Amniotic stem cell (primary cell): ENCODE measurements at regions not wholly inside any gene's neighbourhood (a gene's known extent, or its start where the extent isn't known, plus 50 kb on each side); places are given as distances from the start of the nearest gene placed in this dataset.
"Not testable (repeated sequence)": the region's sequence is repeated elsewhere in the genome, so short reads cannot be mapped to it uniquely, and the experiment has no call there.

Source experiments
- DNase-seq: peaks from one replicate; lab custom pipeline; 2025; lab: John Stamatoyannopoulos, UW

DNA sequence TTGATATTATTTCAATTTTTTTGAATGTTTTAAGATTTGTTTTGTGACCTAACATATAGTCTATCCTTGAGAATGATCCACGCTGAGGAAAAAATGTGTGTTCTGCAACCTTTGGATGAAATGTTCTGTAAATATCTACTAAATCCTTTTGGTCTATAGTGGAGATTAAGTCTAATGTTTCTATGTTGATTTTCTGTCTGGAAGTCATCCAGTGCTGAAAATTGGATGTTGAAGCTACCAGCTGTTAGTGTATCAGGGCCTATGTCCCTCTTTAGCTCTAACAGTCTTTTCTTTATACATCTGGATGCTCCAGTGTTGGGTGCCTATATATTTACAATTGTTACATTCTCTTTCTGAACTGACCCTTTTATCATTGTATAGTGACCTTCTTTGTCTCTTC, 422.3 kb downstream of the TMEM232 start:
- peak; percentile 2 for DNase-seq

DNA sequence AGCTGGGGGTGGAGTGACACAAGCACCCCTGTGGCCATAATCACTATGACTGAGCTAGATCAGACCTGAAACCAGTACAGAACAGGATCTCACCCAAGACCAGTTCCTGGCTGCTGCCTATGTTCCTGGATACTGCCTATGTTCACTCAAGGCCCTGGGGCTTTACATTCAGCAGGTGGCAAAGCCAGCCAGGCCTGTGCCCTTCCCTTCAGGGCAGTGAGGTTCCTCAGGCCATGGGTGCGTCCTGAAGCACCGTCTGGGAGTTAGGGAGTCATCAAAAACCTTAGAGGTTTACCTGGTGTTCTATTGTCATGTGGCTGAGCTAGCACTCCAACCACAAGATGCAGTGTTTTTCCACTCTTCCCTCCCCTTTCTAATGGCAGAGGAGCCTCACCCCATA, 419.8 kb downstream of the TMEM232 start:
- DNase-seq: no peak

- DNase-seq: no peak
Measured at GRCh38 chr5:110309222-110309621, 417.2 kb downstream of the TMEM232 start.

GRCh38 chr5:110316566-110316965, 409.9 kb downstream of the TMEM232 start:
- not testable (repeated sequence) for DNase-seq

DNA sequence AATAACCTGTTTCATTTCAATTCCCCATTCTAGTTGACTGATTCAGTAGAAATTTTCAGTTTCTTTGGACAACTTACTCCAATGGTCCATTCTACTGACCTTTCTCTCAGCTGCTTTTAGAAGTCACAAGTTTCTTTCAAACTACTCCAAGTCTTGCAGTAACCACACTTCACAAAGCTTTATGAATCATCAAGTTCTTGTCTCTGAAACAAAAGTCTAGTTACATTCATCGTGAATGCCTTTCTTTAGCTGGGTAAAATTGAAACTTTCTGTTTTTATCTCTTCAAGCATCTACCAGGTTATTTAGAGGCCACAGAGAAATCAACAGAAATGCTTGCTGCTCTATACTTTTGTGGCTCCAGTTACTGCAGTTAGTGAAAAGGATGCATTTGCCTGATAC, 405.4 kb downstream of the TMEM232 start:
- peak; percentile 9 for DNase-seq

GRCh38 chr5:110323357-110323756, 403.1 kb downstream of the TMEM232 start:
- no peak for DNase-seq

DNA sequence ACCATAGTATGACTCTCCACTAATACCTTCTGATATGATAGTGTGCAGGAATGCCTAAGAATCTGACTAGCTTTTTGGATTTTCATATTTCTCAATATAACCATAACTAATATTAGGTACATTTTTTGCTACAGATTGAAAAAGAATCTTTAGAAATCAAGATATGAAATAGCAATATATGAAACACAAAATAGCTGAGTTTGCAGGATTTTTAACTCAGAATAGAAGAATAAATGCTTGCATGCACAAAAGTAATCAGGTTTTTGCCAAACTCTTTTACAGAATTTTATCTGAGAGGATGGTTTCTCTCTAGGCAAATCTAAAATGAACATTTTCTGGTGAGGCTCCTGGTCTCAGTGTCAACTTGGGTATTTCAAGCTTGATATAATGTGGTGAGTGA, 402.6 kb downstream of the TMEM232 start:
- DNase-seq: no peak

DNA sequence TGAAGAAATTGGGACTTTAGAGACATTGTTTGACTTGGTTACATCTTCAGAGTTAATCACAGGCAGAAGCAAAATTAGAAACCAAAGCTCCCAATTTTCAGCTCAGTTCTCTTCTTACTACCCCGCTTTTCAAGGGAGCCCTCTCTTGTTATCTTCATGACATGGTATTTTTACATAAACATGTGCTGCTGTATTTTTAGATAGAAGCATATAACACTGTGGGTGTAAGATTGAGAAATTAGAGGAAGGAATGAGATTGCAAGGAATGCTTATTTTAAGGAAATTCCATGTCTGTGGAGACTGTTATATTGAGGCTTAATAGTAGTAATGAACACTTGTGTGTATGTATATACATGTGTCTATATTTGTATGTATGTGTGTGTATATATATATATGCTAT, 401.6 kb downstream of the TMEM232 start:
- DNase-seq: no peak

DNA sequence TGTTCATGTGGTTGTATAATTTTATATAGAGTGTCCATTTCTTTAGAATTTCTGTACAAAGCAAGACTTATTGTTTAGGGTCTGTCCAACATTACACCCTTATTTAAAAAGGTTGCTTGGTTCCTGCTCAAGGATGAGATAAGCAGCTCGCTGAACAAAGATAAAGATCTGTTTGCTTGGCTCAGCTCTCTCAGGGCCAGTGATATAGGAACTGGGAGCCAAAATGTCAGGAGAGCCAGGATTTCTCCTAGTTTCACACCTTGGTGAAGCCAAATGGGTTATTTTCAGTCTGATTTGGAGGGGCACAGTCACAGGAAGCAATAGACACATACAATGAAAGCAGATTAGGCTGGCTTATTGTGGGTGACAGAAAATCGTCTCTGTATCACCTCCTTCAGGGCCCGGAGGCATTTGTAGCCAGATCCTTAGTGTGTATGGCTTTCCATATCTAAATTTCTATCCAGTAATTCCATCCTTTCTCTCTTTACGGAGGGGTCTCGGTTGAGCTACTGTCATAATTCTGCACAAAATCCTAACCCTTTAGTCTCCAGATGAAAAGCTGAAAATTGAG, 396.4 kb downstream of the TMEM232 start:
- no peak for DNase-seq

- no peak for DNase-seq
Measured at GRCh38 chr5:110333384-110333783, 393.1 kb downstream of the TMEM232 start.

DNA sequence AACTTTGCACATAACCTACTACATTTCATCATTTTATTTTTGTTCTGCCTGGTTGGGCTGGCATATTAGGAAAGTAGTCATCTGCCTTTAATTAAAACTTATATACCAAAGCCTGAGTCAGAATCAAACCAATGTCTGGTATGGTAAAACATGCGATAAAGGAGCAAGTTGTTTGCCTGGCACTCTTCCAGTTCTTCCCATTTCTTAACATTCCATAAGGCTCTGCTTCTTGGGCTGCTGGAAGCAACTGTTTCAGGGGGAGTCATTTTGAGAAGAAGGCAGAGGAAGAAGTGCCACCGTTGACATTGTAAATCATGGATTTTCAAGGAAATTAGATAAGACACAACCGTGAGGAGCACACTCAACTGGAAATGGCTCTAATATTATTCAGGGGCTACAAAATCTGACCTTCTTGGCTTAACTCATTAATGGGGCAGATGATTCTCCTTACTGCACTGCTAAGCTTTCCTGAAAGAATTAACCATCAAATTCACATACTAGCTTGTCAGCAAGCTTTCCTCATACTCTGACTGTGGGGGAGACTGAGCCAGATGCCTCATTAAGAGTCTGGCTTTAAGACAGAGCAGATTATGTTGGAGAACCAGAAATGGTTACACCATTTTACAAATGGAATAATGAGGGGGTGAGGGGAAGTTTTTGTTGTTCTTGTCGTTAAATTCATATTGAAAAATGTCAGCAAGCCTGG, 391.0 kb downstream of the TMEM232 start:
- DNase-seq: peak; percentile 83

DNA sequence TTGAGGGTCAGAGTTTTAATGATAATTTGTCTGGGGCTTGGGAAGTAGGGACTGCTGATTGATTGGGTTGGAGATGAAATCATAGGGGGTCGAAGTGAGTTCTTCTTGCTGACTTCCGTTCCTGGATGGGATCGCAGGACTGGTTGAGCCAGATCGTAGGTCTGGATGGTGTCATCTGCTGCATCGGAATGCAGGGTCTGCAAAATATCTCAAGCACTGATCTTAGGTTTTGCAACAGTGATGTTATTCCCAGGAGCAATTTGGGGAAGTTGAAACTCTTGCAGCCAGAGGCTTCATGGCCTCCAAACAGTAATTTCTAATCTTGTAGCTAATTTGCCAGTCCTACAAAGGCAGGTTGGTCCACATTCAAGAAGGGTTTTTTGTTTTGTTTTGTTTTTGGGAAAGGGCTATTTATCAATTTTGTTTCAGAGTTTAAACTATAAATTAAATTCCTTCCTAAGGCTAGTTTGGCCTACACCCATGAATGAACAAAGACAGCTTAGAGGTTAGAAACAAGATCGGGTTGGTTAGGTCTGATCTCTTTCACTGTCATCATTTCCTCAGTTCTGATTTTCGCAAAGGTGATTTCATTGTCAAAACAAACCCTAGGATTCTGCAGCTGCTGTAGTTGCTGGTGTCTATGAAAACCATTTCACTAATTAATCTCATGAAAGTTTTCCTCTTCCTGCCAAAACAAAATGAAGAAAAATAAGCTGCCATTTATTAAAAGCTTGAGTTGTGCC, 388.0 kb downstream of the TMEM232 start:
- DNase-seq: no peak

- no peak for DNase-seq
Measured at GRCh38 chr5:110339399-110339798, 387.1 kb downstream of the TMEM232 start.

- DNase-seq: no peak
Measured at GRCh38 chr5:110341836-110342235, 384.6 kb downstream of the TMEM232 start.

DNA sequence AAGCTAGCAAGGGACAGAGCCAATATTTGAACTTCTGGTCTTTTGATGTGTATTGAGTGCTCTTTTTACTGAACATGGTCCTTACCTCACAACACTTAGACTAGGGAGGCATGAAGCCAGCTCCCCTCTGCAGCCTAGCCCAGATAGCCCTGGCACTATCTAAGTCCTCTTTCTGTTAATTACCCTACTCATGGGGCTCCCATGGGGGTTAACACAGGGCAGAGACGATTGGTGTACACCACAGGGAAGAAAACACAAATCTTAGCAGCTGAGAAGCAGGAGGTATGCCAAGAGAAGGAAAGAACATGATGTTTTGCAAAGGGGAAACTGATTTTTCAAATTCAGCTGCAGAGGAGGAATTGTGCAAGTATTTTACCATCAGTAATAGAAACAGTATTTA, 383.8 kb downstream of the TMEM232 start:
- DNase-seq: no peak

DNA sequence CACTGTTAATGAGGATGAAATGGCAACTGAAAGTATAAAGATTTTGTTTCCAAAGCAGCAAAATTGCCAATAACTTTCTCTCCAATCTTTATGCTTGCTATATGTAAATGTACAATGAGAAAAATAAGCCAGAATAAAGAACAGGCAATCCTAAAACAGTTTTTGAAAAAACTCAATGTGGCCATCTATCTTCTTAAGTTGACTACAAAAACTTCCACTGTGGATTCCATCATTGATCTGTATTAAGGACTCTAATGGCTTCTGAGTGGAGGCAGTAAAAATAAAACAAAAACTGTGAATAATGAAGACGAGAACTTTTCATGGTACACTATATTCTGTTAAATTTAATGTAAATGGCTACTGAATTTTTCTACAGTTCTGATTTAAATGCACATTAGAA, 382.9 kb downstream of the TMEM232 start:
- no peak for DNase-seq

DNA sequence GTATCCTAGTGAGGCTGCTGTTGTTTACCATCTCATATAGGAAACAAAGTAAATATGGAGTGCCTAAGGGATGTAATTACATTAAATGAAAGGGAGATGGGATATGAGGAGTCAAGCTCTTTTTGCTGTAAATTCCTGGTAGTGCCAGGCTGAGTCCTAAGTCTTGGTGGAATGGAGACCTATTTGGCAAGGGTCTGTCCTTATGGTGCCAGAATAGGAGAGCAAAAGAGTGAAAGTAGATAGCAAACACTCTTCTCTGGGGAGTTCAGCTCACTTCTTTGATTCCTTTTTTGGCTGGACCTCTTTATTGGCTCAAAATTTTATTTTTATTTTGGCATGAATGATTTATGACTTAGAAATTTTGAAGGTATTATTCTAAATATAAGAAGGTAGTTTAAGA, 380.8 kb downstream of the TMEM232 start:
- DNase-seq: no peak

- no peak for DNase-seq
Measured at GRCh38 chr5:110346893-110347358, 379.5 kb downstream of the TMEM232 start.

- no peak for DNase-seq
Measured at GRCh38 chr5:110347781-110348180, 378.7 kb downstream of the TMEM232 start.

DNA sequence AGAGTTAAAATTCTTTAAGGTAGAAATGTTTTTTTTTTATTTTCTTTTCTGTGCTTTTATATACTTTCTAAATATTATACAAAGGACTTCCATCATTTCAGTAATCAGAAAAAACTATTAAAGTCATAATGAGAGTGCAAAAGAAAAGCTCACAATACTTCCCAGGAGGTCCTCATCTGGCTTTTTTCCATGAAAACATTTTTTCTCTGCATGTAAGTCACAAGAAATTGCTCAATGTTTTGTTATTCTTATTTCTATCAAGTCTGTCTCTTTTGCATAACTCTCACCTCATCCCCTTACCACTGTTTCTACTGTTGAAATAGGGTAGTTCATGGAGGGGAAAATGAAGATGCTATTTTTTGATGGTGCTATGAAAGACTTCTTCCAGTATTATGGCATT, 375.0 kb downstream of the TMEM232 start:
- no peak for DNase-seq

GRCh38 chr5:110354311-110354710, 372.2 kb downstream of the TMEM232 start:
- DNase-seq: no peak

GRCh38 chr5:110354915-110355644, 371.4 kb downstream of the TMEM232 start:
- no peak for DNase-seq

DNA sequence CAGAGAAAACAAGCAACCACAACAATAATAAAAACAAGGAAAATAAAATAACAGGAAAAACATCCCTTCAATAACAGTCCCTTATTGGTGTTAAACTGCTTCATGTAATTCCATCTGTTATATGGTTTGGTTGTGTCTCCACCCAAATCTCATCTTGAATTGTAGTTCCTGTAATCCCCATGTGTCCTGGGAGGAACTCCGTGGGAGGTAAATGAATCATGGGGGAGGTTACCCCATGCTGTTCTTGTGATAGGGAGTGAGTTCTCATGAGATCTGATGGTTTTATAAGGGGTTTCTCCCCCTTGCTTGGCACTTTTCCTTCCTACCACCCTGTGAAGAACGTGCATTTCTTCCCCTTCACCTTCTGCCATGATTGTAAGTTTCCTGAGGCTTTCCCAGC, 369.8 kb downstream of the TMEM232 start:
- DNase-seq: no peak
